K562 (cell line): ENCODE measurements at regions not wholly inside any gene's neighbourhood (a gene's known extent, or its start where the extent isn't known, plus 50 kb on each side); places are given as distances from the start of the nearest gene placed in this dataset.

Experiments
- ATAC-seq: fragments of 200-7000 bp; cut with Tn5 transposase; 3 replicates; pipeline ENCODE4 v1.9.1; 2020; ENCODE audit warnings: moderate library complexity
- BruUV-seq: library from RNA; stranded (reverse); fragments of 400-500 nt; replicated peaks from 2 replicates; lab custom pipeline; 2021; lab: Mats Ljungman, UMichigan
- CTCF ChIA-PET: fragments of 300-600 bp; formaldehyde crosslinking; extraction: SDS; loops from one replicate; lab custom pipeline; 2021; ENCODE audit warnings: low intra/inter-chr PET ratio; lab: Yijun Ruan, JAX
- POLR2A ChIA-PET: fragments of 300-600, 350-650 bp; sonication (Branson Sonifier 250); formaldehyde crosslinking; extraction: SDS; loops from one replicate; lab custom pipeline; 2021; ENCODE audit warnings: antibody characterized with exemption, inconsistent platforms; lab: Yijun Ruan, JAX
- DNase-seq, 4 experiments: peaks; one replicate each; pipeline versions ENCODE4 v3.0.0 to v3.0.0-alpha.2; 2011 to 2018; ENCODE audit warnings: low spot score in 3 of 4, mixed read lengths in 3 of 4; ENCODE audit errors: extremely low read depth in 1 of 4
- FAIRE-seq: peaks from 2 replicates; lab custom pipeline; 2011; peaks lifted over from hg19 to GRCh38; lab: Jason Lieb, UNC
- H2AFZ ChIP-seq: 2 replicates; pipeline ENCODE4 v1.6.0; 2011; ENCODE audit warnings: low read depth, low read length, control low read depth, inconsistent platforms
- H3K27ac ChIP-seq: fragments of 200-600 bp; 3 replicates; pipeline ENCODE4 v1.8.0; 2011; ENCODE audit warnings: low read depth, mild to moderate bottlenecking, control low read depth, inconsistent platforms, low read length, moderate library complexity, mixed read lengths; ENCODE audit errors: extremely low read depth
- H3K27me3 ChIP-seq, 2 experiments: fragments of 300-600 bp in 1 of 2; 2 replicates in 1 of 2; 3 replicates in 1 of 2; pipeline versions ENCODE4 v1.6.0 to v1.8.0; 2011; ENCODE audit warnings: inconsistent platforms in 2 of 2, low read length in 2 of 2, mild to moderate bottlenecking in 1 of 2, mixed read lengths in 1 of 2, moderate library complexity in 1 of 2; ENCODE audit not compliant: control insufficient read depth in 2 of 2, insufficient read depth in 2 of 2
- H3K36me3 ChIP-seq: fragments of 300-600 bp; 3 replicates; pipeline ENCODE4 v1.8.0; 2011; ENCODE audit warnings: mild to moderate bottlenecking, low read length, inconsistent platforms; ENCODE audit not compliant: control insufficient read depth, insufficient read depth
- H3K4me1 ChIP-seq, 2 experiments: fragments of 200-600 bp in 1 of 2; replicated peaks in 1 of 2; 2 replicates in 1 of 2; 3 replicates in 1 of 2; pipeline versions ENCODE4 v1.5.1 to v1.8.0; 2011; ENCODE audit warnings: inconsistent platforms in 2 of 2, low read length in 2 of 2, mild to moderate bottlenecking in 1 of 2, mixed read lengths in 1 of 2, moderate library complexity in 1 of 2; ENCODE audit not compliant: control insufficient read depth in 2 of 2, insufficient read depth in 2 of 2
- H3K4me2 ChIP-seq: 2 replicates; pipeline ENCODE4 v1.6.1; 2011; ENCODE audit warnings: low read length, control low read depth, inconsistent platforms, mixed read lengths; ENCODE audit not compliant: insufficient read depth
- H3K4me3 ChIP-seq: fragments of 200-600 bp; sonication (generic), shearing (Covaris generic); 2 replicates; pipeline ENCODE4 v1.5.1; 2016; ENCODE audit warnings: control low read depth, inconsistent platforms
- H3K79me2 ChIP-seq: fragments of 200-600 bp; 3 replicates; pipeline ENCODE4 v1.8.0; 2011; ENCODE audit warnings: low read length, inconsistent platforms; ENCODE audit not compliant: control insufficient read depth, insufficient read depth
- H3K9ac ChIP-seq, 2 experiments: 2 replicates each; pipeline versions ENCODE4 v1.6.0 to v1.6.1; 2011; ENCODE audit warnings: low read depth in 2 of 2, low read length in 2 of 2, control low read depth in 1 of 2, inconsistent platforms in 1 of 2, mild to moderate bottlenecking in 1 of 2, mixed read lengths in 1 of 2; ENCODE audit not compliant: insufficient read depth in 1 of 2
- H3K9me1 ChIP-seq: one replicate; pipeline ENCODE4 v1.6.0; 2011; ENCODE audit warnings: inconsistent platforms, mild to moderate bottlenecking, low read length, moderate library complexity; ENCODE audit not compliant: control insufficient read depth, insufficient read depth
- H3K9me3 ChIP-seq: replicated peaks from 2 replicates; pipeline ENCODE4 v1.5.1; 2011; ENCODE audit warnings: low read depth, low read length, inconsistent platforms; ENCODE audit not compliant: control insufficient read depth, insufficient read depth
- H4K20me1 ChIP-seq: replicated peaks from 2 replicates; pipeline ENCODE4 v1.6.1; 2011; ENCODE audit warnings: low read length, inconsistent platforms, mixed read lengths; ENCODE audit not compliant: control insufficient read depth, insufficient read depth
- ATF1 ChIP-seq, 2 experiments: fragments of 450-650 bp in 1 of 2; IDR thresholded peaks; 2 replicates each; pipeline ENCODE4 v1.6.1; 2016; ENCODE audit warnings: missing compliant biosample characterization in 1 of 2, missing genetic modification characterization in 1 of 2
- BMI1 ChIP-seq: fragments of 150-350 bp; IDR thresholded peaks from 2 replicates; pipeline ENCODE4 v1.6.1; 2014; ENCODE audit warnings: low read length
- CAMTA2 ChIP-seq: fragments of 250-450 bp; sonication (Bioruptor Pico); conservative IDR thresholded peaks from 2 replicates; pipeline ENCODE4 v1.5.1; 2022
- CEBPZ ChIP-seq: fragments of 150-350 bp; IDR thresholded peaks from 2 replicates; pipeline ENCODE4 v1.6.1; 2014; ENCODE audit warnings: low read depth, mild to moderate bottlenecking, low read length, borderline replicate concordance
- ERF ChIP-seq: fragments of 450-650 bp; formaldehyde crosslinking; IDR thresholded peaks from 2 replicates; pipeline ENCODE4 v1.4.0; 2020; ENCODE audit warnings: mild to moderate bottlenecking, mixed read lengths
- GABPA ChIP-seq: fragments of 200-800 bp; sonication (Bioruptor generic); conservative IDR thresholded peaks from 2 replicates; pipeline ENCODE4 v1.6.1; 2016; ENCODE audit warnings: low read depth, missing genetic modification characterization, missing compliant biosample characterization
- HMG20A ChIP-seq: fragments of 450-650 bp; formaldehyde crosslinking; conservative IDR thresholded peaks from 2 replicates; pipeline ENCODE4 v1.4.0; 2020; ENCODE audit warnings: mild to moderate bottlenecking, mixed read lengths
- NR2C2 ChIP-seq, 2 experiments: fragments of 200-800 bp in 1 of 2; sonication (Bioruptor generic) in 1 of 2; sonication (generic) in 1 of 2; formaldehyde crosslinking in 1 of 2; IDR thresholded peaks; 2 replicates each; pipeline versions ENCODE4 v1.6.1 to v1.8.0; 2016 to 2022; ENCODE audit warnings: mild to moderate bottlenecking in 1 of 2, missing compliant biosample characterization in 1 of 2, missing genetic modification characterization in 1 of 2, missing genetic modification reagents in 1 of 2
- POLR2AphosphoS5 ChIP-seq: IDR thresholded peaks from 2 replicates; pipeline ENCODE4 v1.6.1; 2011; ENCODE audit warnings: mild to moderate bottlenecking, low read depth, low read length, moderate library complexity; ENCODE audit not compliant: control insufficient read depth, insufficient read depth
- RNF2 ChIP-seq: sonication (generic); IDR thresholded peaks from 2 replicates; pipeline ENCODE4 v1.6.1; 2016
- SAP30 ChIP-seq: fragments of 200-600 bp; sonication (generic); IDR thresholded peaks from 2 replicates; pipeline ENCODE4 v1.6.1; 2012; ENCODE audit warnings: borderline replicate concordance, low read depth, mild to moderate bottlenecking, moderate library complexity, low read length, control low read depth, inconsistent platforms; ENCODE audit not compliant: insufficient read depth, poor library complexity, severe bottlenecking
- TAF9B ChIP-seq: fragments of 450-650 bp; IDR thresholded peaks from 2 replicates; pipeline ENCODE4 v1.6.1; 2018; ENCODE audit warnings: mild to moderate bottlenecking; ENCODE audit not compliant: partially characterized antibody
- TFAM ChIP-seq: fragments of 250-450 bp; sonication (Bioruptor Pico); conservative IDR thresholded peaks from 2 replicates; pipeline ENCODE4 v1.5.0; 2021; ENCODE audit warnings: mild to moderate bottlenecking, moderate library complexity
- ZNF3 ChIP-seq: fragments of 250-450 bp; sonication (Bioruptor Pico); IDR thresholded peaks from 2 replicates; pipeline ENCODE4 v1.5.0; 2021; ENCODE audit warnings: mild to moderate bottlenecking, moderate library complexity
- WGBS: fragments of 100-300 bp; shearing (Covaris generic); methylation state at CpG from one replicate; pipeline ENCODE4 v1.1.6; 2016; ENCODE audit warnings: low coverage, mixed read lengths; ENCODE audit not compliant: insufficient coverage; ENCODE audit errors: missing lambda C conversion rate; 5-methylcytosine and 5-hydroxymethylcytosine counted together
- in situ Hi-C: fragments of 300-500 bp; cut with MboI; formaldehyde crosslinking; loops from 4 replicates; pipeline ENCODE4 v1.15.0; 2018; ENCODE audit warnings: inconsistent platforms, mixed read lengths
- intact Hi-C: fragments of 100-400 bp; cut with micrococcal nuclease; formaldehyde crosslinking; loops from 2 replicates; pipeline ENCODE4 v1.14.2; 2022
- TF ChIP-seq, protein P1 (sequence below): fragments of 450-650 bp; IDR thresholded peaks from 2 replicates; pipeline ENCODE4 v1.6.1; 2016; ENCODE audit warnings: mild to moderate bottlenecking
- TF ChIP-seq, protein P2 (sequence below): fragments of 450-650 bp; IDR thresholded peaks from 2 replicates; pipeline ENCODE4 v1.6.1; 2017; ENCODE audit warnings: mild to moderate bottlenecking, moderate library complexity

GRCh38 chr7:12868027-12868426 lies 180.6 kb downstream of the ARL4A start:
- DNase-seq: no peak
- ChIA-PET CTCF (no interaction called here), POLR2A (interaction anchor here (0.8 to 1.0 kb wide), 2 partner anchors 88 to 170 kb away, joined by 3 read pairs; no protein-coding TSS in a partner anchor)
- no peaks in the 10 kb centered on the region for H3K36me3 ChIP-seq
- no peaks in the 10 kb centered on the region for H4K20me1 ChIP-seq
- FAIRE-seq: no peak
- BruUV-seq: no TSS peak
- no peaks in the 10 kb centered on the region for H3K9me3 ChIP-seq
- ATAC-seq: no peak
- H3K4me1 ChIP-seq: peaks cover 0 to 7% of the 10 kb centered on the region in 2 experiments; a peak in 1 of 5 replicates
- in situ Hi-C loops (no loop called here), intact Hi-C loops (no loop called here)
- H3K4me3 ChIP-seq: no peak overlapping the region
- H3K9me1 ChIP-seq: no peaks in the 10 kb centered on the region
- H3K79me2 ChIP-seq: no peaks in the 10 kb centered on the region
- H3K27me3 ChIP-seq: no peaks in the 10 kb centered on the region
- no peak overlapping the region for H3K27ac ChIP-seq
- no peak overlapping the region for H3K4me2 ChIP-seq
- H2AFZ ChIP-seq: 0 out of 2 replicates have a peak overlapping the region, but pooled peaks have one; percentile 3
- WGBS: 66% methylated on average over 2 of the region's 2 CpGs
- H3K9ac ChIP-seq: no peak overlapping the region
- no peak for TF ChIP-seq ATF1 (CRISPR knock-in tag; IDR thresholded peaks at IDR 0.05)
- TF ChIP-seq ATF1 (tag; IDR thresholded peaks at IDR 0.05): no peak
- no peak for TF ChIP-seq RNF2
- TF ChIP-seq BMI1: no peak
- no peak for TF ChIP-seq TFAM (CRISPR knock-in tag)
- no peak for TF ChIP-seq NR2C2 (CRISPR knock-in tag; IDR thresholded peaks at IDR 0.05)
- no peak for TF ChIP-seq NR2C2 (tag; IDR thresholded peaks at IDR 0.05)
- no peak for TF ChIP-seq GABPA
- no peak for TF ChIP-seq CEBPZ
- no peak for TF ChIP-seq ERF
- TF ChIP-seq, protein P1, sequence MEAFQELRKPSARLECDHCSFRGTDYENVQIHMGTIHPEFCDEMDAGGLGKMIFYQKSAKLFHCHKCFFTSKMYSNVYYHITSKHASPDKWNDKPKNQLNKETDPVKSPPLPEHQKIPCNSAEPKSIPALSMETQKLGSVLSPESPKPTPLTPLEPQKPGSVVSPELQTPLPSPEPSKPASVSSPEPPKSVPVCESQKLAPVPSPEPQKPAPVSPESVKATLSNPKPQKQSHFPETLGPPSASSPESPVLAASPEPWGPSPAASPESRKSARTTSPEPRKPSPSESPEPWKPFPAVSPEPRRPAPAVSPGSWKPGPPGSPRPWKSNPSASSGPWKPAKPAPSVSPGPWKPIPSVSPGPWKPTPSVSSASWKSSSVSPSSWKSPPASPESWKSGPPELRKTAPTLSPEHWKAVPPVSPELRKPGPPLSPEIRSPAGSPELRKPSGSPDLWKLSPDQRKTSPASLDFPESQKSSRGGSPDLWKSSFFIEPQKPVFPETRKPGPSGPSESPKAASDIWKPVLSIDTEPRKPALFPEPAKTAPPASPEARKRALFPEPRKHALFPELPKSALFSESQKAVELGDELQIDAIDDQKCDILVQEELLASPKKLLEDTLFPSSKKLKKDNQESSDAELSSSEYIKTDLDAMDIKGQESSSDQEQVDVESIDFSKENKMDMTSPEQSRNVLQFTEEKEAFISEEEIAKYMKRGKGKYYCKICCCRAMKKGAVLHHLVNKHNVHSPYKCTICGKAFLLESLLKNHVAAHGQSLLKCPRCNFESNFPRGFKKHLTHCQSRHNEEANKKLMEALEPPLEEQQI: no peak
- TF ChIP-seq POLR2AphosphoS5: no peak
- TF ChIP-seq SAP30: no peak
- TF ChIP-seq ZNF3: no peak
- TF ChIP-seq, protein P2, sequence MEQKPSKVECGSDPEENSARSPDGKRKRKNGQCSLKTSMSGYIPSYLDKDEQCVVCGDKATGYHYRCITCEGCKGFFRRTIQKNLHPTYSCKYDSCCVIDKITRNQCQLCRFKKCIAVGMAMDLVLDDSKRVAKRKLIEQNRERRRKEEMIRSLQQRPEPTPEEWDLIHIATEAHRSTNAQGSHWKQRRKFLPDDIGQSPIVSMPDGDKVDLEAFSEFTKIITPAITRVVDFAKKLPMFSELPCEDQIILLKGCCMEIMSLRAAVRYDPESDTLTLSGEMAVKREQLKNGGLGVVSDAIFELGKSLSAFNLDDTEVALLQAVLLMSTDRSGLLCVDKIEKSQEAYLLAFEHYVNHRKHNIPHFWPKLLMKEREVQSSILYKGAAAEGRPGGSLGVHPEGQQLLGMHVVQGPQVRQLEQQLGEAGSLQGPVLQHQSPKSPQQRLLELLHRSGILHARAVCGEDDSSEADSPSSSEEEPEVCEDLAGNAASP: no peak
- TF ChIP-seq CAMTA2 (CRISPR knock-in tag): no peak
- no peak for TF ChIP-seq HMG20A (CRISPR knock-in tag)
- no peak for TF ChIP-seq TAF9B
